ENCODE measurements at regions not wholly inside any gene's neighbourhood (a gene's known extent, or its start where the extent isn't known, plus 50 kb on each side); places are given as distances from the start of the nearest gene placed in this dataset.

GRCh38 chr15:97733373-97733772 is 227.1 kb upstream of the ARRDC4 start:
- no peak for DNase-seq (ENCODE audit: low read depth in 1 of 2, low spot score in 1 of 2)

GRCh38 chr15:97736748-97737147 is 223.8 kb upstream of the ARRDC4 start:
- DNase-seq (ENCODE audit: low read depth in 1 of 2, low spot score in 1 of 2), result no peak

- no peak for DNase-seq (ENCODE audit: low read depth in 1 of 2, low spot score in 1 of 2)
These were observed 214.9 kb upstream of the ARRDC4 start for GRCh38 chr15:97745481-97746071.

- DNase-seq (ENCODE audit: low read depth in 1 of 2, low spot score in 1 of 2), result no peak
These were observed 213.2 kb upstream of the ARRDC4 start for GRCh38 chr15:97747342-97747741.

GRCh38 chr15:97748576-97748975 is 211.9 kb upstream of the ARRDC4 start:
- DNase-seq (ENCODE audit: low read depth in 1 of 2, low spot score in 1 of 2), result no peak

- DNase-seq (ENCODE audit: low read depth in 1 of 2, low spot score in 1 of 2), result no peak
These were observed 210.4 kb upstream of the ARRDC4 start for GRCh38 chr15:97750060-97750459.

GRCh38 chr15:97755726-97756125 is 204.8 kb upstream of the ARRDC4 start:
- DNase-seq (ENCODE audit: low read depth in 1 of 2, low spot score in 1 of 2), result no peak

GRCh38 chr15:97759363-97759762 is 201.1 kb upstream of the ARRDC4 start:
- DNase-seq (ENCODE audit: low read depth in 1 of 2, low spot score in 1 of 2), result no peak

- DNase-seq (ENCODE audit: low read depth in 1 of 2, low spot score in 1 of 2), result no peak
These were observed 199.4 kb upstream of the ARRDC4 start for GRCh38 chr15:97761110-97761509.

GRCh38 chr15:97783240-97783639 is 177.3 kb upstream of the ARRDC4 start:
- DNase-seq (ENCODE audit: low read depth in 1 of 2, low spot score in 1 of 2), result no peak

- no peak for DNase-seq (ENCODE audit: low read depth in 1 of 2, low spot score in 1 of 2)
These were observed 173.8 kb upstream of the ARRDC4 start for GRCh38 chr15:97786741-97787140.

GRCh38 chr15:97790180-97790579 is 170.3 kb upstream of the ARRDC4 start:
- DNase-seq (ENCODE audit: low read depth in 1 of 2, low spot score in 1 of 2), result no peak

- DNase-seq (ENCODE audit: low read depth in 1 of 2, low spot score in 1 of 2), result no peak
These were observed 168.4 kb upstream of the ARRDC4 start for GRCh38 chr15:97791824-97792792.

GRCh38 chr15:97804950-97805349 is 155.6 kb upstream of the ARRDC4 start:
- no peak for DNase-seq (ENCODE audit: low read depth in 1 of 2, low spot score in 1 of 2)

GRCh38 chr15:97806766-97807165 is 153.7 kb upstream of the ARRDC4 start:
- no peak for DNase-seq (ENCODE audit: low read depth in 1 of 2, low spot score in 1 of 2)

GRCh38 chr15:97815835-97816234 is 144.7 kb upstream of the ARRDC4 start:
- DNase-seq (ENCODE audit: low read depth in 1 of 2, low spot score in 1 of 2), result no peak

- DNase-seq (ENCODE audit: low read depth in 1 of 2, low spot score in 1 of 2), result no peak
These were observed 143.1 kb upstream of the ARRDC4 start for GRCh38 chr15:97817276-97817890.

- no peak for DNase-seq (ENCODE audit: low read depth in 1 of 2, low spot score in 1 of 2)
These were observed 124.5 kb upstream of the ARRDC4 start for GRCh38 chr15:97836003-97836402.

- no peak for DNase-seq (ENCODE audit: low read depth in 1 of 2, low spot score in 1 of 2)
These were observed 122.6 kb upstream of the ARRDC4 start for GRCh38 chr15:97837896-97838295.

GRCh38 chr15:97838606-97839210 is 121.8 kb upstream of the ARRDC4 start:
- DNase-seq (ENCODE audit: low read depth in 1 of 2, low spot score in 1 of 2), result no peak

GRCh38 chr15:97840501-97840900 is 120.0 kb upstream of the ARRDC4 start:
- DNase-seq (ENCODE audit: low read depth in 1 of 2, low spot score in 1 of 2), result no peak

GRCh38 chr15:97841558-97841957 is 118.9 kb upstream of the ARRDC4 start:
- no peak for DNase-seq (ENCODE audit: low read depth in 1 of 2, low spot score in 1 of 2)

All from activated T-helper 1 cell treated with anti-CD3 and anti-CD28 coated beads, Interleukin-2, amount 50 U/mL, for 16 hours (primary cell).